BE2C (cell line): ENCODE measurements at regions not wholly inside any gene's neighbourhood (a gene's known extent, or its start where the extent isn't known, plus 50 kb on each side); places are given as distances from the start of the nearest gene placed in this dataset.

ENCODE experiments used
- DNase-seq: peaks from one replicate; pipeline ENCODE4 v3.0.0-alpha.2; 2020
- H3K27me3 ChIP-seq: fragments of 250-450 bp; sonication (Bioruptor Pico); 2 replicates; pipeline ENCODE4 v1.5.1; 2020; ENCODE audit warnings: mild to moderate bottlenecking
- H3K36me3 ChIP-seq: fragments of 250-450 bp; sonication (Bioruptor Pico); 2 replicates; pipeline ENCODE4 v1.5.1; 2020; ENCODE audit warnings: mild to moderate bottlenecking
- H3K4me1 ChIP-seq: fragments of 250-450 bp; sonication (Bioruptor Pico); 2 replicates; pipeline ENCODE4 v1.5.1; 2020
- H3K4me3 ChIP-seq: 2 replicates; pipeline ENCODE4 v1.5.1; 2011; ENCODE audit warnings: low read depth, low read length
- H3K9me3 ChIP-seq: fragments of 250-450 bp; sonication (Bioruptor Pico); 2 replicates; pipeline ENCODE4 v1.5.1; 2020
- CTCF ChIP-seq: IDR thresholded peaks from 2 replicates; pipeline ENCODE4 v1.5.1; 2012; ENCODE audit warnings: mild to moderate bottlenecking, low read depth, low read length

DNA sequence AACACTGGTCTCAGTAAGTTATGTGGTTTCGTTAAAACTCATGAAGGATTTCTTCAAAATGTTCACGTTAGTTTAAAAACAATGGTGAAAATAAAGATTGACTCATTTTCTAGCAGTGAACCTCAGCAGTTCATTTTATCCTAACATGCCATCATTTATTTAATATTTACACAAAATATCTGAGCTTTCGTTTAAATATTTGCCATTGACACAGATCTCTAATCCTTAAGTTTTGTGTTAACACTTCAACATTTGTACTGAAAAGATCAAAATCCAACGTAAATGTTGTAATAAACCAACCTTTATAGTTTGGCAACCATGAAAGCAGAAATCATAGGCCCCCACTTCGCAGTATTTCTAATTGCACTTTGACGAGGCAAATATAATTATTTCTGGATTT, 1129.5 kb downstream of the PLA2G4A start:
- no peaks in the 10 kb centered on the region for H3K27me3 ChIP-seq
- DNase-seq = no peak
- H3K9me3 ChIP-seq = no peaks in the 10 kb centered on the region
- H3K4me1 ChIP-seq = no peaks in the 10 kb centered on the region
- no peak for TF ChIP-seq CTCF
- H3K36me3 ChIP-seq = no peaks in the 10 kb centered on the region
- no peak overlapping the region for H3K4me3 ChIP-seq

DNA sequence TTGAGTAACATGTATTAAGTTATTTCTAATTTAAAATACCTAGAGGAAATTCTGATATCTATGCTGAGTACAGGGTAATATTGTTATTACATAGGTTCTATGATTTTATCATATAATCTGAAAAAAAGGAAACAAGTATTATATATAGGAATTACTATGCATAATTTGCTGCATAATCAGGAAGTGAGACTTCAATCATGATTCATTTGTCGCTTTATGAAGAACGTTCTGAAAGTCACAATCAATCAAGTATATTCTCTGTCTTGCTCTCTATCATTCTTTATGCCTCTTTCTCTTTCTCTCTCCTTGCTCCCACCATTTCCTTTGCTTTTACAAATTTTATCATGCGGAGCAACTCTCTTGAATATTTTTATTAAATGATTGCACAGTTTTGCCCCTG, 1130.3 kb downstream of the PLA2G4A start:
- no peaks in the 10 kb centered on the region for H3K4me1 ChIP-seq
- H3K9me3 ChIP-seq = no peaks in the 10 kb centered on the region
- no peak for DNase-seq
- no peak for TF ChIP-seq CTCF
- no peak overlapping the region for H3K4me3 ChIP-seq
- no peaks in the 10 kb centered on the region for H3K27me3 ChIP-seq
- H3K36me3 ChIP-seq = no peaks in the 10 kb centered on the region

- Histone ChIP-seq H3K27me3 (no peaks in the 10 kb centered on the region), H3K9me3 (no peaks in the 10 kb centered on the region), H3K4me1 (no peaks in the 10 kb centered on the region), H3K36me3 (no peaks in the 10 kb centered on the region), H3K4me3 (no peak overlapping the region)
- TF ChIP-seq CTCF = no peak
- no peak for DNase-seq
These were observed 1131.4 kb downstream of the PLA2G4A start for GRCh38 chr1:187960125-187960638.

DNA sequence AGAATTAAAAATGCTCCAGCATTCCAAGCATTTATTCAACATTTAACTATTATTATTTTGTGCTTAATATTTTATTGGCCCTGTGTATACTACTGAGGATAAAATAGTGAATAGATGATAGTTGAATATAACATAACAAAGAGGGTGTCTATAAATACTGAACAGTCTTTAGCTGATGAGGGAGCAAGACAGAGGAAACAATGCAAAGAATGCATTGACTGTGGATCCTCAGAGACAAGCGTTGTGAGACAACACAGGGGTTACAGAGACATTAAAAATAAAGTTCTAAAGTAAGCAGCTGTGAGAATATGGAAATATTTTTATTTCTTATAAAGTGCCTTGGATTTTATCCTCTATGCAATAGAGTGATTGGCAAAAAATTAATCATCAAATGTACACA, 1133.1 kb downstream of the PLA2G4A start:
- DNase-seq = no peak
- no peak for TF ChIP-seq CTCF

DNA sequence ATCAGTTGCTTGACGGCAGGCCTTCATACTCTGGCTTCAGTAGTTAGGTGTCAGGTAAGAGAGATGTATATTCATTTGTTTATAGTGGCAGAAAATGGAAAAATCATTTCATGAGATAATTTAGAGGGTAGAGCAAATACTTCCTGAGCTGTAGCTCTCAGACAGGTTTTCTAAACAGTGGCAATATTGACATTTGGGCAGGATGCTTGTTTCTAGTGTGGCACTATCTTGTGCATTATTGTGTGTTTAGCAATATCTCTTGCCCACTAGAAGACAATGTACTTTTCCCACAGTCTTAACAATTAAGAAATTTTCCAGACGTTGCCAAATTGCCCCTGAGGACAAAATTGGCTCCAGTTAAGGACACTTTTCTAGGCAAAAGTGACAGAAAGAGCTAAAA, 1143.1 kb downstream of the PLA2G4A start:
- Histone ChIP-seq H3K4me1 (no peaks in the 10 kb centered on the region; the same call in none of the 2 replicates), H3K27me3 (no peaks in the 10 kb centered on the region), H3K36me3 (no peaks in the 10 kb centered on the region), H3K9me3 (no peaks in the 10 kb centered on the region), H3K4me3 (no peak overlapping the region)
- TF ChIP-seq CTCF = no peak
- no peak for DNase-seq

More for the DNA sequence above, 1133.1 kb downstream of the PLA2G4A start:
- Histone ChIP-seq H3K27me3 (no peaks in the 10 kb centered on the region), H3K9me3 (no peaks in the 10 kb centered on the region), H3K4me1 (no peaks in the 10 kb centered on the region), H3K36me3 (no peaks in the 10 kb centered on the region), H3K4me3 (no peak overlapping the region)

- no peaks in the 10 kb centered on the region for H3K9me3 ChIP-seq
- H3K4me3 ChIP-seq = no peak overlapping the region
- no peaks in the 10 kb centered on the region for H3K27me3 ChIP-seq
- no peak for TF ChIP-seq CTCF
- H3K4me1 ChIP-seq = no peaks in the 10 kb centered on the region
- no peaks in the 10 kb centered on the region for H3K36me3 ChIP-seq
- no peak for DNase-seq
These were observed 1148.5 kb downstream of the PLA2G4A start for GRCh38 chr1:187977298-187977697.
